ENCODE measurements at regions not wholly inside any gene's neighbourhood (a gene's known extent, or its start where the extent isn't known, plus 50 kb on each side); places are given as distances from the start of the nearest gene placed in this dataset.

DNA sequence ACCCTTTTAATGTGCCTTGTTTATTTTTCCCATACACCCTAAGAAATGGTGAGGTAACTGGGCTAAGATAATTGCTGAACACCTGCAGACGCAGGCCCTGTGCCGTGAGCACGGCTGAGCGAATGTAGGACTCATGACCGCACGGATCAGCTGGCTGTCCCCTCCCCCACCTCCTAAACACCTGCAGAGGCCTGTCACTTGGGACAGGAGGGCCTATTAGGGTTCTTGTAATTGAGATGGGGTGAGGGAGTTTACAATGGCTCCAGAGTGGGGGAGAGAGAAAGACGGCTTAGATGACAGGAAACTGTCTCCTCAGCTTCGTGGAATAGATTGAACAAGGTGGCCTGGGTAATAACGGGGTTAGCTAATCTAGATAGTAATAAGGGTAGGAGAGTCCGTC, 291.7 kb upstream of the HABP2 start:
- TF ChIP-seq GATA2 (IDR thresholded peaks at IDR 0.05; ENCODE audit: low read depth, low read length), result no peak
- no peak for TF ChIP-seq GATA3 (IDR thresholded peaks at IDR 0.05; ENCODE audit: low read depth, low read length)
